T-helper 1 cell treated with Interleukin-12 subunit alpha and Interleukin-12 subunit beta and Interleukin-4 antibody, amounts not matched to agents 30 μg/mL and 1 μg/mL, for 36 hours (primary cell): ENCODE measurements at regions not wholly inside any gene's neighbourhood (a gene's known extent, or its start where the extent isn't known, plus 50 kb on each side); places are given as distances from the start of the nearest gene placed in this dataset.
"Not testable (repeated sequence)": the region's sequence is repeated elsewhere in the genome, so short reads cannot be mapped to it uniquely, and the experiment has no call there.

Experiments
- H3K27ac Mint-ChIP-seq: one replicate; pipeline ENCODE4 v1.8.0; 2021; ENCODE audit warnings: mild to moderate bottlenecking, mixed read lengths
- H3K27me3 Mint-ChIP-seq: one replicate; pipeline ENCODE4 v1.8.0; 2021; ENCODE audit warnings: low read depth, mixed read lengths
- H3K36me3 Mint-ChIP-seq: one replicate; pipeline ENCODE4 v1.8.0; 2021; ENCODE audit warnings: low read depth, mixed read lengths
- H3K4me1 Mint-ChIP-seq: one replicate; pipeline ENCODE4 v1.8.0; 2021; ENCODE audit warnings: low read depth, mixed read lengths
- H3K4me3 Mint-ChIP-seq: one replicate; pipeline ENCODE4 v1.8.0; 2021; ENCODE audit warnings: mild to moderate bottlenecking, moderate library complexity, mixed read lengths
- H3K9me3 Mint-ChIP-seq: one replicate; pipeline ENCODE4 v1.8.0; 2021; ENCODE audit warnings: mixed read lengths

GRCh38 chr2:131831450-131832208 is 303.9 kb downstream of the CCDC74A start:
- H3K36me3 Mint-ChIP-seq, H3K27me3 Mint-ChIP-seq, H3K4me3 Mint-ChIP-seq, H3K9me3 Mint-ChIP-seq, H3K27ac Mint-ChIP-seq, H3K4me1 Mint-ChIP-seq: not testable (repeated sequence)

- H3K36me3 Mint-ChIP-seq, H3K4me1 Mint-ChIP-seq, H3K27me3 Mint-ChIP-seq, H3K4me3 Mint-ChIP-seq, H3K27ac Mint-ChIP-seq, H3K9me3 Mint-ChIP-seq: not testable (repeated sequence)
Observed at GRCh38 chr2:131832209-131832780, 304.6 kb downstream of the CCDC74A start.

GRCh38 chr2:131832917-131833316 is 305.2 kb downstream of the CCDC74A start:
- not testable (repeated sequence) for H3K4me1 Mint-ChIP-seq, H3K27me3 Mint-ChIP-seq, H3K4me3 Mint-ChIP-seq, H3K9me3 Mint-ChIP-seq, H3K36me3 Mint-ChIP-seq, H3K27ac Mint-ChIP-seq

- not testable (repeated sequence) for H3K4me1 Mint-ChIP-seq, H3K27me3 Mint-ChIP-seq, H3K9me3 Mint-ChIP-seq, H3K4me3 Mint-ChIP-seq, H3K36me3 Mint-ChIP-seq, H3K27ac Mint-ChIP-seq
Observed at GRCh38 chr2:131833367-131834202, 305.9 kb downstream of the CCDC74A start.

- H3K4me3 Mint-ChIP-seq, H3K9me3 Mint-ChIP-seq, H3K4me1 Mint-ChIP-seq, H3K27me3 Mint-ChIP-seq, H3K27ac Mint-ChIP-seq, H3K36me3 Mint-ChIP-seq: not testable (repeated sequence)
Observed at GRCh38 chr2:131834203-131835020, 306.7 kb downstream of the CCDC74A start.

- H3K4me1 Mint-ChIP-seq, H3K4me3 Mint-ChIP-seq, H3K36me3 Mint-ChIP-seq, H3K27ac Mint-ChIP-seq, H3K9me3 Mint-ChIP-seq, H3K27me3 Mint-ChIP-seq: not testable (repeated sequence)
Observed at GRCh38 chr2:131835022-131835421, 307.3 kb downstream of the CCDC74A start.

- Mint-ChIP-seq H3K36me3 (no peaks in the 10 kb centered on the region), H3K4me3 (no peak overlapping the region), H3K4me1 (no peaks in the 10 kb centered on the region), H3K27me3 (no peaks in the 10 kb centered on the region), H3K27ac (no peak overlapping the region), H3K9me3 (no peaks in the 10 kb centered on the region)
Observed at GRCh38 chr2:131835621-131836091, 308.0 kb downstream of the CCDC74A start.

GRCh38 chr2:131836116-131836515 is 308.4 kb downstream of the CCDC74A start:
- not testable (repeated sequence) for H3K27me3 Mint-ChIP-seq, H3K9me3 Mint-ChIP-seq, H3K27ac Mint-ChIP-seq, H3K36me3 Mint-ChIP-seq, H3K4me1 Mint-ChIP-seq, H3K4me3 Mint-ChIP-seq

- not testable (repeated sequence) for H3K27me3 Mint-ChIP-seq, H3K9me3 Mint-ChIP-seq, H3K4me1 Mint-ChIP-seq, H3K4me3 Mint-ChIP-seq, H3K36me3 Mint-ChIP-seq, H3K27ac Mint-ChIP-seq
Observed at GRCh38 chr2:131844044-131844443, 316.4 kb downstream of the CCDC74A start.

- not testable (repeated sequence) for H3K4me3 Mint-ChIP-seq, H3K9me3 Mint-ChIP-seq, H3K27ac Mint-ChIP-seq, H3K36me3 Mint-ChIP-seq, H3K4me1 Mint-ChIP-seq, H3K27me3 Mint-ChIP-seq
Observed at GRCh38 chr2:131856202-131856601, 305.6 kb downstream of the ANKRD30BL start.

GRCh38 chr2:131858197-131858596 is 303.6 kb downstream of the ANKRD30BL start:
- H3K9me3 Mint-ChIP-seq, H3K36me3 Mint-ChIP-seq, H3K27me3 Mint-ChIP-seq, H3K4me3 Mint-ChIP-seq, H3K4me1 Mint-ChIP-seq, H3K27ac Mint-ChIP-seq: not testable (repeated sequence)
